ENCODE measurements at regions not wholly inside any gene's neighbourhood (a gene's known extent, or its start where the extent isn't known, plus 50 kb on each side); places are given as distances from the start of the nearest gene placed in this dataset.

- SMC1A ChIA-PET (ENCODE audit: uncharacterized antibody, unreplicated experiment): no interaction called here
- Histone ChIP-seq H3K4me1 (ENCODE audit: control insufficient read depth, insufficient read depth, low read length) (no peaks in the 10 kb centered on the region), H2AFZ (ENCODE audit: control insufficient read depth, low read depth, low read length) (no peak overlapping the region), H3K4me2 (ENCODE audit: control insufficient read depth, insufficient read depth) (no peak overlapping the region), H3K9ac (ENCODE audit: control insufficient read depth, insufficient read depth, low read length) (no peak overlapping the region), H3K36me3 (ENCODE audit: control insufficient read depth in 2 of 2, insufficient read depth in 2 of 2, low read length in 1 of 2) (no peaks in the 10 kb centered on the region), H3K79me2 (ENCODE audit: control insufficient read depth, insufficient read depth, low read length) (no peaks in the 10 kb centered on the region), H3K27me3 (replicated peaks in 1 of 2; ENCODE audit: control insufficient read depth in 2 of 2, insufficient read depth in 2 of 2, low read length in 1 of 2) (no peaks in the 10 kb centered on the region), H3K27ac (ENCODE audit: control insufficient read depth, insufficient read depth) (no peak overlapping the region), H4K20me1 (ENCODE audit: control insufficient read depth, insufficient read depth) (no peaks in the 10 kb centered on the region), H3K9me3 (replicated peaks; ENCODE audit: control insufficient read depth, insufficient read depth, low read length) (no peaks in the 10 kb centered on the region), H3K4me3 (no peak overlapping the region)
- intact Hi-C loops (cut with micrococcal nuclease; ENCODE audit: unreplicated experiment): no loop called here
- BruUV-seq (replicated peaks): no TSS peak
- POLR2A ChIA-PET: no interaction called here
- DNase-seq (ENCODE audit: low read depth, low spot score): no peak
- no peak for ATAC-seq
- TF ChIP-seq POLR2A (IDR thresholded peaks at IDR 0.05; ENCODE audit: low read depth, low read length) (no peak), ETV6 (conservative IDR thresholded peaks at IDR 0.05 in 1 of 2, IDR thresholded peaks at IDR 0.05 in 1 of 2; ENCODE audit: borderline replicate concordance in 1 of 2, low read depth in 1 of 2) (no peak), MEF2B (IDR thresholded peaks at IDR 0.05; ENCODE audit: partially characterized antibody, poor library complexity, severe bottlenecking) (no peak), ZBTB4 (CRISPR knock-in tag; IDR thresholded peaks at IDR 0.05) (no peak), EP300 (IDR thresholded peaks at IDR 0.05; ENCODE audit: borderline replicate concordance in 1 of 2, control insufficient read depth in 1 of 2, low read depth in 2 of 2, low read length in 2 of 2) (no peak), NFIC (IDR thresholded peaks at IDR 0.05; ENCODE audit: low read depth, low read length) (no peak), IRF5 (IDR thresholded peaks at IDR 0.05; ENCODE audit: borderline replicate concordance) (no peak), PAX8 (IDR thresholded peaks at IDR 0.05) (no peak), ELK1 (IDR thresholded peaks at IDR 0.05; ENCODE audit: low read depth, low read length) (no peak), GATAD2B (conservative IDR thresholded peaks at IDR 0.05; ENCODE audit: low read depth) (no peak), JUND (IDR thresholded peaks at IDR 0.05; ENCODE audit: low read depth, low read length) (no peak), POU2F2 (IDR thresholded peaks at IDR 0.05; ENCODE audit: borderline replicate concordance, low read depth, low read length) (no peak), RFX5 (IDR thresholded peaks at IDR 0.05; ENCODE audit: low read depth, low read length) (no peak)
- CTCF ChIA-PET: no interaction called here
- FAIRE-seq: no peak
- RAD21 ChIA-PET (ENCODE audit: unreplicated experiment): no interaction called here
- in situ Hi-C loops (cut with MboI): no loop called here
- 8% methylated on average over 1 of the region's 1 CpG for WGBS (ENCODE audit: insufficient coverage, insufficient replicate concordance, low lambda C conversion rate, missing lambda C conversion rate)
Measured at GRCh38 chr4:96459105-96459504, 619.2 kb downstream of the PDHA2 start.

Data from GM12878 (cell line).